GM19035 (cell line): ENCODE measurements at regions not wholly inside any gene's neighbourhood (a gene's known extent, or its start where the extent isn't known, plus 50 kb on each side); places are given as distances from the start of the nearest gene placed in this dataset.
"Not testable (repeated sequence)": the region's sequence is repeated elsewhere in the genome, so short reads cannot be mapped to it uniquely, and the experiment has no call there.

ENCODE experiments used
- ATAC-seq: cut with Tn5 transposase; IDR thresholded peaks from one replicate; pipeline ENCODE4 v1.9.1; 2021; ENCODE audit not compliant: unreplicated experiment

GRCh38 chrX:118254611-118255010 is 91.3 kb upstream of the WDR44 start:
- ATAC-seq, result peak; percentile 52

- ATAC-seq, result no peak
These were observed 90.0 kb upstream of the WDR44 start for GRCh38 chrX:118255921-118256320.

GRCh38 chrX:118257781-118258180 is 88.1 kb upstream of the WDR44 start:
- ATAC-seq, result no peak

GRCh38 chrX:118259213-118259612 is 86.7 kb upstream of the WDR44 start:
- no peak for ATAC-seq

GRCh38 chrX:118261151-118261550 is 84.8 kb upstream of the WDR44 start:
- no peak for ATAC-seq

- no peak for ATAC-seq
These were observed 74.1 kb upstream of the WDR44 start for GRCh38 chrX:118271775-118272174.

- no peak for ATAC-seq
These were observed 73.7 kb upstream of the WDR44 start for GRCh38 chrX:118272242-118272641.

DNA sequence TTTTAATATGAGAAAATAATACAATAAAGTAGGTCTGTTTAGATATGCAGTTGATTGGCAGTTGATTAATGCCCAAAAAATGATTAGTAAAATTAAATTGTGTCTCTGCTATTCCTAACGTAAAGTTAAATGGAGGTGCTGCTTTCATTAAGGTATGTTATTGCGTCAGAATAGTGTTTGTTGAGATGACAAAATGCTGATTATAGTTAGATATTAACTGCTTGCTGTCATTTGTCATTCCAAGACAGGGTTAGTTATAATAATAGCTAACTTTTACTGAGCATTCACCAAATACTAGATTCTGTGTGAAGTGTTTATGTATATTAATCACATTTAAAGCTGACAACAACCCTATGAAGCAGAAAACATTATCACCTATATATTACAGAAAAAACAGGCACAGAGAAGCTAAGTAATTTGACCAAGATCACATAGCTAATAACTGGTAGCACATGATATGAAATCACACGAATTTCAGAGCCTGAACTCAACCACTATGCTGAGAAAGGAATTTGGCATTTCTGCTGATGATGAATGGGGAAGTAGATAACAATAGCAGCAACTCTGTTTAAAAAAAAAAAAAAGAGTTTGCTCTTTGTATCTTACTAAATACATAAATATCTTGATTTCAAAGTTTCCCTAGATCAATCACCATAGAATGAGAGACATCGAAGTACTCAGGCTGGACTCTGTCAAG is 59.7 kb upstream of the WDR44 start:
- no peak for ATAC-seq

GRCh38 chrX:118295818-118296217 is 50.1 kb upstream of the WDR44 start:
- ATAC-seq, result not testable (repeated sequence)
